Bronchial epithelial cell (primary cell): ENCODE measurements at regions not wholly inside any gene's neighbourhood (a gene's known extent, or its start where the extent isn't known, plus 50 kb on each side); places are given as distances from the start of the nearest gene placed in this dataset.

Source experiments
- DNase-seq: peaks from one replicate; pipeline ENCODE4 v3.0.0-alpha.2; 2010; ENCODE audit warnings: low read depth
- FAIRE-seq: peaks from 2 replicates; lab custom pipeline; 2011; peaks lifted over from hg19 to GRCh38; lab: Jason Lieb, UNC
- H3K27me3 ChIP-seq: 2 replicates; pipeline ENCODE4 v1.5.1; 2011; ENCODE audit warnings: low read length; ENCODE audit not compliant: control insufficient read depth, insufficient read depth
- H3K36me3 ChIP-seq: 2 replicates; pipeline ENCODE4 v1.5.1; 2011; ENCODE audit warnings: low read length; ENCODE audit not compliant: control insufficient read depth, insufficient read depth
- H3K4me3 ChIP-seq: 2 replicates; pipeline ENCODE4 v1.5.1; 2011; ENCODE audit warnings: mild to moderate bottlenecking, low read depth, low read length, control low read depth
- CTCF ChIP-seq: IDR thresholded peaks from 2 replicates; pipeline ENCODE4 v1.5.1; 2011; ENCODE audit warnings: mild to moderate bottlenecking, moderate library complexity, low read length, control low read depth, inconsistent platforms; ENCODE audit not compliant: insufficient read depth, severe bottlenecking

- TF ChIP-seq CTCF = no peak
- DNase-seq = peak; percentile 47
- FAIRE-seq = no peak
- Histone ChIP-seq H3K27me3 (no peaks in the 10 kb centered on the region), H3K4me3 (no peak overlapping the region), H3K36me3 (no peaks in the 10 kb centered on the region)
Observed at GRCh38 chr4:126560794-126561193, 1072.0 kb upstream of the INTU start.

GRCh38 chr4:126563389-126563788 lies 1069.4 kb upstream of the INTU start:
- no peak for DNase-seq
- H3K27me3 ChIP-seq = no peaks in the 10 kb centered on the region
- TF ChIP-seq CTCF = no peak
- FAIRE-seq = no peak
- no peak overlapping the region for H3K4me3 ChIP-seq
- no peaks in the 10 kb centered on the region for H3K36me3 ChIP-seq

GRCh38 chr4:126564283-126564854 lies 1068.4 kb upstream of the INTU start:
- Histone ChIP-seq H3K4me3 (no peak overlapping the region), H3K36me3 (no peaks in the 10 kb centered on the region), H3K27me3 (no peaks in the 10 kb centered on the region)
- TF ChIP-seq CTCF = no peak
- FAIRE-seq = no peak
- DNase-seq = no peak

GRCh38 chr4:126568652-126569570 lies 1063.8 kb upstream of the INTU start:
- H3K27me3 ChIP-seq = no peaks in the 10 kb centered on the region
- DNase-seq = no peak
- no peak for FAIRE-seq
- H3K4me3 ChIP-seq = no peak overlapping the region
- H3K36me3 ChIP-seq = no peaks in the 10 kb centered on the region
- no peak for TF ChIP-seq CTCF

- Histone ChIP-seq H3K36me3 (no peaks in the 10 kb centered on the region), H3K27me3 (no peaks in the 10 kb centered on the region), H3K4me3 (no peak overlapping the region)
- no peak for TF ChIP-seq CTCF
- DNase-seq (no peak), FAIRE-seq (no peak)
Observed at GRCh38 chr4:126572264-126572663, 1060.5 kb upstream of the INTU start.

- FAIRE-seq (peak; percentile 13), DNase-seq (peak; percentile 29)
- no peaks in the 10 kb centered on the region for H3K27me3 ChIP-seq
- no peaks in the 10 kb centered on the region for H3K36me3 ChIP-seq
- H3K4me3 ChIP-seq = no peak overlapping the region
- peak; percentile 72 for TF ChIP-seq CTCF
Observed at GRCh38 chr4:126582737-126583136, 1050.0 kb upstream of the INTU start.
